ENCODE measurements at regions not wholly inside any gene's neighbourhood (a gene's known extent, or its start where the extent isn't known, plus 50 kb on each side); places are given as distances from the start of the nearest gene placed in this dataset.

- Mint-ChIP-seq H3K4me3 (ENCODE audit: unreplicated experiment) (no peak overlapping the region), H3K4me1 (ENCODE audit: low read depth) (peaks cover 3% of the 10 kb centered on the region), H3K27ac (ENCODE audit: unreplicated experiment) (no peak overlapping the region), H3K36me3 (ENCODE audit: low read depth) (no peaks in the 10 kb centered on the region), H3K27me3 (ENCODE audit: low read depth) (peaks cover 2% of the 10 kb centered on the region), H3K9me3 (ENCODE audit: low read depth) (no peaks in the 10 kb centered on the region)
- no peak for DNase-seq (ENCODE audit: low spot score)
- no peak for TF ChIP-seq CTCF (IDR thresholded peaks at IDR 0.05)
Measured at GRCh38 chr18:24976502-24976901, 375.5 kb downstream of the ZNF521 start.

GRCh38 chr18:24979235-24979634, 372.7 kb downstream of the ZNF521 start:
- Mint-ChIP-seq H3K36me3 (ENCODE audit: low read depth) (no peaks in the 10 kb centered on the region), H3K4me1 (ENCODE audit: low read depth) (peaks cover 12% of the 10 kb centered on the region), H3K4me3 (ENCODE audit: unreplicated experiment) (no peak overlapping the region), H3K27ac (ENCODE audit: unreplicated experiment) (no peak overlapping the region), H3K9me3 (ENCODE audit: low read depth) (no peaks in the 10 kb centered on the region), H3K27me3 (ENCODE audit: low read depth) (peaks cover 2% of the 10 kb centered on the region)
- no peak for DNase-seq (ENCODE audit: low spot score)
- no peak for TF ChIP-seq CTCF (IDR thresholded peaks at IDR 0.05)

GRCh38 chr18:24982831-24983230, 369.1 kb downstream of the ZNF521 start:
- peaks cover 42% of the 10 kb centered on the region for H3K4me1 Mint-ChIP-seq (ENCODE audit: low read depth)
- H3K36me3 Mint-ChIP-seq (ENCODE audit: low read depth), result no peaks in the 10 kb centered on the region
- DNase-seq (ENCODE audit: low spot score), result no peak
- no peak for TF ChIP-seq CTCF (IDR thresholded peaks at IDR 0.05)
- peaks cover 2% of the 10 kb centered on the region for H3K27me3 Mint-ChIP-seq (ENCODE audit: low read depth)
- H3K27ac Mint-ChIP-seq (ENCODE audit: unreplicated experiment), result no peak overlapping the region
- no peaks in the 10 kb centered on the region for H3K9me3 Mint-ChIP-seq (ENCODE audit: low read depth)
- H3K4me3 Mint-ChIP-seq (ENCODE audit: unreplicated experiment), result no peak overlapping the region

DNA sequence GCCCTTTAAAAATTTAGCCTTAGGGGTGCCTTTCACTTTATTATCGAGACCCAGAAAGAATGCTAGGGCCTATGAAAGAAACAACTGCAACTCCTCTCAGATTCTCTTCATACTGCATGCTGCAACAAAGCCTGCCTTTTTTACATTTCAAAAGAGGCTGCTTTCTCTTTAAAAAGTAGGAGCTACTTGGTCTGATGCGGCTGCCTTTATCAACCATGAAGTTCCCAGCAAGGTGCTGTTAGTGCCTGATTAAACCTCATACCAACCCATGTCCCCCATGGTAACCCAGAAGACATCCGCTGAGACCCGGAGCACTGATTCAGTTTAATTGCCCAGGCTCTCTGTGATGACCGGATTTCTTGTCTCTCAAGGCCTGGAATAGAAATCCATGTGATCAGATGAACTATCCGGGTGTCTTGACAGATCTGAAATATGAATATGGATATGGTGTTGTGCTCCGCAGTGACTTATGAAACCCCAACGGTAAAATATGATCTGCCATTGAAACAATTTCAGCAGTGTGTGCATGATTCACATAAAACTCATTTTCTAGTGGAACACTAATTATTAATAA, 368.3 kb downstream of the ZNF521 start:
- peaks cover 51% of the 10 kb centered on the region for H3K4me1 Mint-ChIP-seq (ENCODE audit: low read depth)
- no peak for DNase-seq (ENCODE audit: low spot score)
- no peaks in the 10 kb centered on the region for H3K9me3 Mint-ChIP-seq (ENCODE audit: low read depth)
- no peak overlapping the region for H3K4me3 Mint-ChIP-seq (ENCODE audit: unreplicated experiment)
- H3K36me3 Mint-ChIP-seq (ENCODE audit: low read depth), result no peaks in the 10 kb centered on the region
- H3K27me3 Mint-ChIP-seq (ENCODE audit: low read depth), result peaks cover 2% of the 10 kb centered on the region
- TF ChIP-seq CTCF (IDR thresholded peaks at IDR 0.05), result no peak
- no peak overlapping the region for H3K27ac Mint-ChIP-seq (ENCODE audit: unreplicated experiment)

- no peak for TF ChIP-seq CTCF (IDR thresholded peaks at IDR 0.05)
- Mint-ChIP-seq H3K9me3 (ENCODE audit: low read depth) (no peaks in the 10 kb centered on the region), H3K4me1 (ENCODE audit: low read depth) (peaks cover 51% of the 10 kb centered on the region), H3K27ac (ENCODE audit: unreplicated experiment) (peak overlapping the region; percentile 47), H3K36me3 (ENCODE audit: low read depth) (no peaks in the 10 kb centered on the region), H3K4me3 (ENCODE audit: unreplicated experiment) (no peak overlapping the region), H3K27me3 (ENCODE audit: low read depth) (no peaks in the 10 kb centered on the region)
- DNase-seq (ENCODE audit: low spot score), result no peak
Measured at GRCh38 chr18:24985586-24985985, 366.4 kb downstream of the ZNF521 start.

Data from chondrocyte (in vitro differentiated cells).